ENCODE measurements at regions not wholly inside any gene's neighbourhood (a gene's known extent, or its start where the extent isn't known, plus 50 kb on each side); places are given as distances from the start of the nearest gene placed in this dataset.

DNA sequence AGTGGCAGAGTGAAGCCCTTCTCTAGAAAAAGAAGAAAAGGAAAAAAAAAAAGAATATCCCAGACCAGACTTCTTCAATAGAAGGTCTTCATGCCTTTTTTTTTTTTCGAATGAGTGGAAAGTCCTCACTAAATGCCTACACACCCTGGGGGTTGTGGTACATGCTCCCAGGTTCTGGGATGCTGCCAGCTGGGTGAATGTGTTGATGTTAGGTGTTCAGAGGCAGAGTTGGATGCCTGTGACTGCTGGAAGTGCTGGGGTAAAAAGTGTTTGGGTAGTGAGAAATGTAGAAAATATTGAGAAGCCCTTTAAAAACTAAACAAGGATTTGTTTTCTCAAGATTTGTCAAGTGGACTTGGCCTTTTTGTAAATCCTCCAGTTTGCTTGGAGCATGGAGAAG is 318.6 kb downstream of the SLC4A3 start:
- no peak for TF ChIP-seq POLR2A (IDR thresholded peaks at IDR 0.05)
- TF ChIP-seq, protein P1, sequence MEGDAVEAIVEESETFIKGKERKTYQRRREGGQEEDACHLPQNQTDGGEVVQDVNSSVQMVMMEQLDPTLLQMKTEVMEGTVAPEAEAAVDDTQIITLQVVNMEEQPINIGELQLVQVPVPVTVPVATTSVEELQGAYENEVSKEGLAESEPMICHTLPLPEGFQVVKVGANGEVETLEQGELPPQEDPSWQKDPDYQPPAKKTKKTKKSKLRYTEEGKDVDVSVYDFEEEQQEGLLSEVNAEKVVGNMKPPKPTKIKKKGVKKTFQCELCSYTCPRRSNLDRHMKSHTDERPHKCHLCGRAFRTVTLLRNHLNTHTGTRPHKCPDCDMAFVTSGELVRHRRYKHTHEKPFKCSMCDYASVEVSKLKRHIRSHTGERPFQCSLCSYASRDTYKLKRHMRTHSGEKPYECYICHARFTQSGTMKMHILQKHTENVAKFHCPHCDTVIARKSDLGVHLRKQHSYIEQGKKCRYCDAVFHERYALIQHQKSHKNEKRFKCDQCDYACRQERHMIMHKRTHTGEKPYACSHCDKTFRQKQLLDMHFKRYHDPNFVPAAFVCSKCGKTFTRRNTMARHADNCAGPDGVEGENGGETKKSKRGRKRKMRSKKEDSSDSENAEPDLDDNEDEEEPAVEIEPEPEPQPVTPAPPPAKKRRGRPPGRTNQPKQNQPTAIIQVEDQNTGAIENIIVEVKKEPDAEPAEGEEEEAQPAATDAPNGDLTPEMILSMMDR (IDR thresholded peaks at IDR 0.05) = no peak

Measured in transverse colon (tissue), 3 donors.